NOMO-1 treated with DMSO at 0.1 percent for 48 hours (cell line): ENCODE measurements at regions not wholly inside any gene's neighbourhood (a gene's known extent, or its start where the extent isn't known, plus 50 kb on each side); places are given as distances from the start of the nearest gene placed in this dataset.
"Not testable (repeated sequence)": the region's sequence is repeated elsewhere in the genome, so short reads cannot be mapped to it uniquely, and the experiment has no call there.

Experiments
- DNase-seq: peaks from one replicate; lab custom pipeline; 2025; ENCODE audit not compliant: unreplicated experiment; lab: John Stamatoyannopoulos, UW

- DNase-seq, result not testable (repeated sequence)
These were observed 260.9 kb upstream of the BTG1 start for GRCh38 chr12:92406404-92407070.

DNA sequence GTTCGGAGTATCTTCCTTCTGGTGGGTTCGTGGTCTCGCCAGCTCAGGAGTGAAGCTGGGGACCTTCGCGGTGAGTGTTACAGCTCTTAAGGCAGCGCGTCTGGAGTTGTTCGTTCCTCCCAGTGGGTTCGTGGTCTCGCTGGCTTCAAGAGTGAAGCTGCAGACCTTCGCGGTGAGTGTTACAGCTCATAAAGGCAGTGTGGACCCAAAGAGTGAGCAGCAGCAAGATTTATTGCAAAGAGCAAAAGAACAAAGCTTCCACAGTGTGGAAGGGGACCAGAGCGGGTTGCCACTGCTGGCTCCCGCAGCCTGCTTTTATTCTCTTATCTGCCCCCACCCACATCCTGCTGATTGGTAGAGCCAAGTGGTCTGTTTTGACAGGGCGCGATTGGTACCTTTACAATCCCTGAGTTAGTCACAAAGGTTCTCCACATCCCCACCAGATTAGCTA lies 260.2 kb upstream of the BTG1 start:
- not testable (repeated sequence) for DNase-seq

DNA sequence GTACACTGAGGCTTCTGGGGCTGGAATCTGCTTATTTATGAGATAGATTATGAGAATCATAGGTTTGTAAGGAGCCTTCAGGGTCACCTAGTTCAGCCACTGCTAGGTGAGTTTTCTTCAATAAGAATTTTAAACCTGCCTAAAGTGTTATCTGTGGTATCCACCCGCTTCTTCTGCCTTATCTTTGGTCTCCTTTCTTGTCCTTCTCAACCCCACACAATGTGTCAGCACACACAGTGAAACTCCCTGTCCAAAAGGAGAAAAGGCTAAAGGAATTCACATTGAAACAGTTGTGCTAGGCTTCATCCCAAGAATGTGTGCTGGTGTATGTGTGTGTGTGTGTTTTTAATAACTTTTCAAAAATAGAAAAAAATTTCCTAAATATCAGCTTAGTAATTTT lies 259.3 kb upstream of the BTG1 start:
- DNase-seq, result no peak

DNA sequence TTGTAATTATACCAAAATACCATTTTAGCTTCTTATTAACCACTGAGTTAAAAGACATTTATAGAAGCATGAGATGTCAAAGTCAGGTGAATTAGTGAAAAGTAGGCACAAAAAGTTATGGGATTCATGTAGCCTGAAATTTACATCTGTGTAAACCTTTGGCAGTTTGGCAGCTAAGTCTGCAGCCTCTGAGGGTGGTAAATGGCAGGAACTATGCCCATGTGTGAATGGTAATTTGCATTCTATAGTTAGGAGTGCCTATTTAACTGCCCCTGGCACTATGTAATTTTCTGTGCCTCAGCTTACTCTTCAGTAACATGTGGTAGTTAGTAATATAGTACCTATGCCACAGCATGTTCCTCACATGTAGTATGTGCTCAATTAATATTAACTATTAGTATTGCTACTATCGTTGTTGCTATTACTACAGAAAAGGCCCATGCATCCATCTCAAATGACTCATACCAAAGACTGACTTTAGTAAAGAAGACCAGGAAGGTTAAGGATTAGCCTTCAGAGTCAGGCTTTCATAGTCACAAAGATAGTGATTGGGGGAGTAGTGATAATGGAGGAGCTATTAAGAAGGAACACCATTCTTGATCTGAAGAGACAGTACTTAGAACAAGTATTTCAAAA lies 258.7 kb upstream of the BTG1 start:
- DNase-seq, result no peak

DNA sequence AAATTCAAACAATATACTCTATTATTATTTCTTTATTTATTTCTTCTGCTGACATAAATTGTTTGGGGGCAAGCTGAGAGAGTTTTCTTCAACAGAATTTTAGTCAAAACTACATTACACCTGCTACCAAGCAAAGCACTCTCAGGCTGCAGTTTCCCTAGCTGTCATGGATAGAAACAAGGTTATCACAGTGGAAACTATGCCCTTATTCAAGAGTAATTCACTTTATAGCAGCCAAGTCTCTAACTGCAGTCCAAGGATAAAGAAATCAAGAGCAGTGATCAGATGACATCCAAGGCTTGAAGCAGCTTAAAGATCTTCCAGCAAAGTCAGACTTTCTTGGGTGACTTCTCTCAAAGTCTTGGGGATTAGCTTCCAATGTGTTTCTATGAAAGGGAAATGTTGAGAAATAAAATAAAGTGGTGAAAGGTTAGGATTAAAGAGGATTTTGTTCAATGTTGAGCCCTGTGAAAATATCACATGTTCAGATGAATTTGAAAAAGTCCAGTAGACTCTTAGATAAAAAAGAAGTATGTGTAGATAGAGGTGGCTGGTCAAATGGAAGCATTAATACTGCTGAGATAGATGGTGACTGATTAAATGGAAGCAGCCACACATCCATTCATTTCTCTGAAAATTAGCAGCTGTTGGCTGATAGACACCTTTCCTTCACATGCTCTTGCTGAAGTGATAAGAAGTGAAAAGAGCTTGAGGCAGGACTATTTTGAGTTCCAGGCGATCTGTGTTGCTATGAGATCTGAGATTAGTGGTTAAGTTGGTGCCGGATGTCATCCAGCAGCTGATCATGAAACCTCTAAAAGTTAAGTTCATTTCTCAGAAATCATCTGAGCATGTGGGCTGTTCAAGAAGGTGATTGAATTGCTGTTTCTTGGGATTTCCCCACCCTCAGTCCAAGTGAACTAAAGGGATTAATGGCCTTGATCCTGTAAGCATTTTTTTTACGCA lies 257.8 kb upstream of the BTG1 start:
- DNase-seq, result no peak

GRCh38 chr12:92402415-92402814 lies 256.8 kb upstream of the BTG1 start:
- peak; percentile 24 for DNase-seq

GRCh38 chr12:92400006-92400405 lies 254.4 kb upstream of the BTG1 start:
- DNase-seq, result no peak

DNA sequence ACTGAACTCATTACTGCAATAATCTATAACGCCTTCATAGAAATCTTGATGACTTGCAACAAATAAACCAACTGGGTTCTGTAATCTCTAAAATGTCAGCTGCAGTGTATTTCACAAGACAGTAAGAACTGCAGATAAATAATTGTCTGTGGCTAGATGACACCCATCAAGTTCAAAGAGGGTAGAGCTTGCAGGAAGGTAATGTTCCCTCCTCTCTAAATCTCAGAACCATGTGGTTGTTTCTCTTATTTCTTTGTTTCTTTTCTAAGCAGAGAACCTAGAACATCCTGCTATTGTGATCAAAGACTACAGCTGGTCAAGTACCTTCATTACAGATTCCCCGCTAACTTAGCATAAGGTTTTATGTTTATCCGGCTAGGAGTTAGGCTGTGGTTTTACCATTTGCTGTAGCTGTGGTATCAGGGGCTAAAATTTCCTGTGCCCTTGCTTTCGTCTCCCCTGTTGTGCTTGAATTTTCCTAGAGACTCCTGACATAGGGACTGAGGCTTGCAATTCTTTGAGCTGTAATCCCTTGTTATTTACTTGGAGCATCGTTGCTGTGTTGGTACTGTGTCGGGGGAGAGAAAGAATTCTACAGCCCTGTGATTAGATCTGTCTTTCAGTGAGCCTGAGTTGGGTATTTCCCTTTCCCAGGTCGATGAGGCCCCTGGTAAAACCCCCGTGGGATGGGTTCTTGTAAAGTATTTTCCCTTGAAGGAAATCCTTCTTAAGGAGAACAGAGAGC lies 253.1 kb upstream of the BTG1 start:
- peak; percentile 64 for DNase-seq

DNA sequence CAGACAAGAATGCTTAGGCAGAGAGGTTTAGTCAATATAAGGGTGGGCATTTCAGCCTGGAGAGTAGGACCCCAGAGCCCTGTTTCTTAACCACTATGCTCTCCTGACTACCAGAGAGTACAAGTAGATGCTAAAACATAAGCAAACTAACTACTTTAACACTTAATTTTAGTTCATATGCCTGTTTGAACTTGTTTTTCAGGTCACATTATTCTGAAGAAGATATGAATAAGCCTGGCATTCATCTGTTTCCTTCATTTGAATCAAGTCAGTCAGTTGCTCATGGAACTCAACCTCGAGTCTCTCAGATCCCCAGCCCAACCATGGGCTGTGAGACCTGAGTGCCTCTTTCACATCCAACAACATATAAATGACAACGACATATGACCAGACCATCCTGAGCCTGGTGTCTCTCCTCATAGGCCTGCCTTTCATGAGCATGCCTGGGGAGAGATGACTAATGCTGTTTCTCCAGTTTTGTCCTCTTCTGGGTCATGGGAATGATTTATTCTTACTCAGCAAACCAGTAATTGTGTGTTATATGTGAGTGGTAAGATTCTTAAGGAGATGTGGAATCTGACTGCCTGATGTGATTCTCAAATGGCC lies 251.1 kb upstream of the BTG1 start:
- DNase-seq, result no peak

DNA sequence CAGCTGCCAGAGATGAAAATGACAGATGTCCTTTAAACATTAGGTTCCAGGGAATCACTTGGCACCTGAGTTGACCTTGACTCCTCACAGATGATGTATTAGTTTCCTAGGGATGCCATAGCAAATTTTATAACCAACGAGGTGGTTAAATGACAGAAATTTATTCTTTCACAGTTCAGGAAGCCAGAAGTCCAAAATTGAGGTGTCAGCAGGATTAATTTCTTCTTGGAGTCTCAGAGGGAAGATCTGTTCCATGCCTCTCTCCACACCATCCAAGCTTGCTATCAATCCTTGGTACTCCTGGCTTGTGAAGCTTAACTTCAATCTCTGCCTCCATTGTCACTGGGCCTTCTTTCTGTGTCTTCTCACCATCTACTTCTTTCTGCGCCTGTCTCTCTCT lies 249.7 kb upstream of the BTG1 start:
- no peak for DNase-seq

DNA sequence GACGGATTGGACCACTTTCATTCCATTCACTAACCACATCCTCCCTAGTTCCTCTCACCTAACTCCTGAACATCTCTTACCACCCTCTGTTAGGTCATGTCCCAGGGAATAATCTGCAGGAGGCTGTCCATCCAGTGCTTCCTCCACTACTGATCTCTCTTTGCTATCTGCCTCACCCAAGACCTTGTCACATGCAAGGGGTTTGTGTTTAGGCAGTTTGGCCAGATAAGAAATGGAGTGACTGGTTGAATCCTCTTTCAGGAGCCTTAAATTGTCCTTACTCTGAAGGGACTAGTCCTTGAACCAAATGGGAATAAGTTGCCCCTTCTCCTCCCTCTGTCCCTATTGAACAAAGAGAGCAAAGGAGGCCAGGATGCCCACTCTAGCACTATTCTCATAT lies 249.2 kb upstream of the BTG1 start:
- no peak for DNase-seq

DNA sequence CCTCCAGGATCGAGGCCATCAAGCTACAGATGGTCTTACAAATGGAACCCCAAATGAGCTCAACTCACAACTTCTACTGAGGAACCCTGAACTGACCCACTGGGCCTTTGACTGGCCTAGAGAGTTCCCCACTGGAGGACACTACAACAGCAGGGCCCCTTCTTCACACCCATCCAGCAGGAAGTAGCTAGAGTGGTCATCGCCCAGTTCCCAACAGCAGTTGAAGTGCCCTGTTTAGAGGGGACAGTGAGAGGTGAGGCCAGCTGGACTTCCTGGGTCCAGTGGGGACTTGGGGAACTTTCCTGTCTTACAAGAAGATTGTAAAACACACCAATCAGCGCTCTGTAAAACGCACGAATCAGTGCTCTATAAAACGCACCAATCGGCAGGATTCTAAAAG lies 247.9 kb upstream of the BTG1 start:
- DNase-seq, result no peak

DNA sequence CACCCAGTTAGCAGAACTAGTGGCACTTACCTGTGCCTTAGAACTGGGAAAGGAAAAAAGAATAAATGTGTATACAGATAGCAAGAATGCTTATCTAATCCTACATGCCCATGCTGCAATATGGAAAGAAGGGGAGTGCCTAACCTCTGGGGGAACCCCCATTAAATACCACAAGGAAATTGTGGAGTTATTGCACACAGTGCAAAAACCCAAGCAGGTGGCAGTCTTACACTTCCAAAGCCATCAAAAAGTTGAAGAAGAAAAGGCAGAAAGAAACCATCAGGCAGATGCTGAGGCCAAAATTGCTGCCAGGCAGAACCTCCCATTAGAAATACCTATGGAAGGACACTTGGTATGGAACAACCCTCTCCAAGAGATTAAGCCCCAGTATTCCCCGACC lies 246.1 kb upstream of the BTG1 start:
- DNase-seq, result not testable (repeated sequence)

DNA sequence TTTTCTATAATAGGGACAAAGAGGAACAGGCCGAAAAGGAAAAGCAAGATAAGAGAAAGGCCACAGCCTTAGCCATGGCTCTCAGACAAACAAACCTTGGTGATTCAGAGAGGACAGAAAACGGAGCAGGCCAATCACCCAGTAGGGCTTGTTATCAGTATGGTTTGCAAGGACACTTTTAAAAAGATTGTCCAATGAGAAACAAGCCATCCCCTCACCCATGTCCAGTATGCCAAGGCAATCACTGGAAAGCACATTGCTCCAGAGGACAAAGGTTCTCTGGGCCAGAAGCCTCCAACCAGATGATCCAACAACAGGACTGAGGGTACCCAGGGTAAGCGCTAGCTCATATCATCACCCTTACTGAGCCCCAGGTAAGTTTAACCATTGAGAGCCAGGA lies 243.8 kb upstream of the BTG1 start:
- DNase-seq, result no peak

GRCh38 chr12:92385296-92385695 lies 239.7 kb upstream of the BTG1 start:
- DNase-seq, result no peak

GRCh38 chr12:92384571-92384970 lies 238.9 kb upstream of the BTG1 start:
- DNase-seq, result no peak

GRCh38 chr12:92382383-92382878 lies 236.8 kb upstream of the BTG1 start:
- DNase-seq, result no peak

DNA sequence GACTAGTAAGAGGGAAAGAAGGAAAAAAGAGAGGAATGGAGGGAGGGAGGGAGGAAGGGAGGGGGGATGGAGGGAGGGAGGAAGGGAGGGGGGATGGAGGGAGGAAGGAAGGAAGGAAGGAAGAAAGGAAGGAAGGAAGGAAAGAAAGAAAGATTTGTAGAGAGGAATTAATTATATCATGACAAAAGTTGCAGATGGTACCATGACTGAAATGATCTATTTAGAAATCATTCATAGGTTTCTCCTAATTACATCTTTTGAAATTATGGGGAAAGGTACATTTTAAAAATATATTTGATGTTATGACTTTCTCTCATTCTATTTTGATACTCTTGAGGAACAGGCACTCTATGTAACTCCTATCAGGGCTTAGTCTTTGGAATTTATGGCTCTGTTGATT lies 236.2 kb upstream of the BTG1 start:
- no peak for DNase-seq

GRCh38 chr12:92378682-92379479 lies 233.2 kb upstream of the BTG1 start:
- DNase-seq, result no peak

DNA sequence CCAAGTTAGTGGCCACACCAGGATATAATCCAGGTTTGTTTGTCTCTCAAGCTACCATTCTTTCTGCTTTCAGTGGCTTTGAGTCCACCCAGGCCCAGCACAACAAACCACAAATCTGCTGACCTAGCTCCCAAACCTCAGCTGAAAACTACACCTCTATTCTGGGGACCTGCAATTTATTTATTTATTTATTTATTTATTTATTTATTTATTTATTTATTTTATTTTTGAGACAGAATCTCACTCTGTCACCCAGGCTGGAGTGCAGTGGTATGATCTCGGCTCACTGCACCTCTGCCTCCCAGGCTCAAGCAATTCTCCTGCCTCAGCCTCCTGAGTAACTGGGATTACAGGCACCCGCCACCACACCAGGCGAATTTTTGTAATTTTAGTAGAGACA lies 229.9 kb upstream of the BTG1 start:
- not testable (repeated sequence) for DNase-seq
